Ishikawa (cell line): ENCODE measurements at regions not wholly inside any gene's neighbourhood (a gene's known extent, or its start where the extent isn't known, plus 50 kb on each side); places are given as distances from the start of the nearest gene placed in this dataset.
A peak's percentile ranks its signal among the peaks of the same experiment; 100 is the strongest.

ENCODE experiments used
- CEBPB ChIP-seq: IDR thresholded peaks from 2 replicates; pipeline ENCODE4 v1.6.1; 2012
- EP300 ChIP-seq: IDR thresholded peaks from 2 replicates; pipeline ENCODE4 v1.6.1; 2012; ENCODE audit warnings: borderline replicate concordance
- NFIC ChIP-seq: IDR thresholded peaks from 2 replicates; pipeline ENCODE4 v1.6.1; 2012
- RAD21 ChIP-seq: IDR thresholded peaks from 2 replicates; pipeline ENCODE4 v1.6.1; 2012; ENCODE audit warnings: low read depth
- TAF1 ChIP-seq: IDR thresholded peaks from 2 replicates; pipeline ENCODE4 v1.6.1; 2012; ENCODE audit warnings: low read depth, mild to moderate bottlenecking
- TCF12 ChIP-seq: IDR thresholded peaks from 2 replicates; pipeline ENCODE4 v1.6.1; 2012; ENCODE audit warnings: low read depth
- ZBTB7A ChIP-seq: IDR thresholded peaks from 2 replicates; pipeline ENCODE4 v1.6.1; 2012; ENCODE audit warnings: low read depth
- TF ChIP-seq, protein P1 (sequence below): IDR thresholded peaks from 2 replicates; pipeline ENCODE4 v1.6.1; 2012; ENCODE audit warnings: low read depth, mild to moderate bottlenecking
- TF ChIP-seq, protein P2 (sequence below): IDR thresholded peaks from 2 replicates; pipeline ENCODE4 v1.6.1; 2012
- TF ChIP-seq, protein P3 (sequence below): IDR thresholded peaks from 2 replicates; pipeline ENCODE4 v1.6.1; 2012

DNA sequence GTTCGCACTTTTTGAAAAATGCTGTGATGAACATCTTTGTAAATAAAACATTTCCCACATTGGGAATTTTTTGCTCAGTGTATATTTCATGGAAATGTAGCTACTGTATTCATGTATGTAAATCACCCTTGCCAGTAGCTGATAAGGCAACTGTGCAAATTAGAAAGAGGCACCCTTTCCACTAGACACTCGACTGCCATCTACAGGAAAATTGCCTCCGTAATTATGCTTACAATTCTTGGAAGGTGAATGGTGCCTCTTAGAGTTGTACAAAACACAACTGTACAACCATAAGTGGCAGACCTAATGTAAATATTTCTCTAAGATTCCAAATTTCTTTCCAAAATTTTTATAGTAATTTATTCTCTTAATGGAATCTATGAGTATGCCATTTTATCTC lies 491.7 kb downstream of the CCSER2 start:
- no peak for TF ChIP-seq TCF12
- TF ChIP-seq, protein P1, sequence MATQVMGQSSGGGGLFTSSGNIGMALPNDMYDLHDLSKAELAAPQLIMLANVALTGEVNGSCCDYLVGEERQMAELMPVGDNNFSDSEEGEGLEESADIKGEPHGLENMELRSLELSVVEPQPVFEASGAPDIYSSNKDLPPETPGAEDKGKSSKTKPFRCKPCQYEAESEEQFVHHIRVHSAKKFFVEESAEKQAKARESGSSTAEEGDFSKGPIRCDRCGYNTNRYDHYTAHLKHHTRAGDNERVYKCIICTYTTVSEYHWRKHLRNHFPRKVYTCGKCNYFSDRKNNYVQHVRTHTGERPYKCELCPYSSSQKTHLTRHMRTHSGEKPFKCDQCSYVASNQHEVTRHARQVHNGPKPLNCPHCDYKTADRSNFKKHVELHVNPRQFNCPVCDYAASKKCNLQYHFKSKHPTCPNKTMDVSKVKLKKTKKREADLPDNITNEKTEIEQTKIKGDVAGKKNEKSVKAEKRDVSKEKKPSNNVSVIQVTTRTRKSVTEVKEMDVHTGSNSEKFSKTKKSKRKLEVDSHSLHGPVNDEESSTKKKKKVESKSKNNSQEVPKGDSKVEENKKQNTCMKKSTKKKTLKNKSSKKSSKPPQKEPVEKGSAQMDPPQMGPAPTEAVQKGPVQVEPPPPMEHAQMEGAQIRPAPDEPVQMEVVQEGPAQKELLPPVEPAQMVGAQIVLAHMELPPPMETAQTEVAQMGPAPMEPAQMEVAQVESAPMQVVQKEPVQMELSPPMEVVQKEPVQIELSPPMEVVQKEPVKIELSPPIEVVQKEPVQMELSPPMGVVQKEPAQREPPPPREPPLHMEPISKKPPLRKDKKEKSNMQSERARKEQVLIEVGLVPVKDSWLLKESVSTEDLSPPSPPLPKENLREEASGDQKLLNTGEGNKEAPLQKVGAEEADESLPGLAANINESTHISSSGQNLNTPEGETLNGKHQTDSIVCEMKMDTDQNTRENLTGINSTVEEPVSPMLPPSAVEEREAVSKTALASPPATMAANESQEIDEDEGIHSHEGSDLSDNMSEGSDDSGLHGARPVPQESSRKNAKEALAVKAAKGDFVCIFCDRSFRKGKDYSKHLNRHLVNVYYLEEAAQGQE: no peak
- no peak for TF ChIP-seq CEBPB
- TF ChIP-seq EP300: no peak
- no peak for TF ChIP-seq ZBTB7A
- TF ChIP-seq, protein P2, sequence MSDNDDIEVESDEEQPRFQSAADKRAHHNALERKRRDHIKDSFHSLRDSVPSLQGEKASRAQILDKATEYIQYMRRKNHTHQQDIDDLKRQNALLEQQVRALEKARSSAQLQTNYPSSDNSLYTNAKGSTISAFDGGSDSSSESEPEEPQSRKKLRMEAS: no peak
- TF ChIP-seq TAF1: no peak
- no peak for TF ChIP-seq NFIC
- TF ChIP-seq RAD21: peak; percentile 36; the same call in 1 of the 2 replicates
- TF ChIP-seq, protein P3, sequence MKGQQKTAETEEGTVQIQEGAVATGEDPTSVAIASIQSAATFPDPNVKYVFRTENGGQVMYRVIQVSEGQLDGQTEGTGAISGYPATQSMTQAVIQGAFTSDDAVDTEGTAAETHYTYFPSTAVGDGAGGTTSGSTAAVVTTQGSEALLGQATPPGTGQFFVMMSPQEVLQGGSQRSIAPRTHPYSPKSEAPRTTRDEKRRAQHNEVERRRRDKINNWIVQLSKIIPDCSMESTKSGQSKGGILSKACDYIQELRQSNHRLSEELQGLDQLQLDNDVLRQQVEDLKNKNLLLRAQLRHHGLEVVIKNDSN: no peak
